ENCODE measurements at regions not wholly inside any gene's neighbourhood (a gene's known extent, or its start where the extent isn't known, plus 50 kb on each side); places are given as distances from the start of the nearest gene placed in this dataset.

DNA sequence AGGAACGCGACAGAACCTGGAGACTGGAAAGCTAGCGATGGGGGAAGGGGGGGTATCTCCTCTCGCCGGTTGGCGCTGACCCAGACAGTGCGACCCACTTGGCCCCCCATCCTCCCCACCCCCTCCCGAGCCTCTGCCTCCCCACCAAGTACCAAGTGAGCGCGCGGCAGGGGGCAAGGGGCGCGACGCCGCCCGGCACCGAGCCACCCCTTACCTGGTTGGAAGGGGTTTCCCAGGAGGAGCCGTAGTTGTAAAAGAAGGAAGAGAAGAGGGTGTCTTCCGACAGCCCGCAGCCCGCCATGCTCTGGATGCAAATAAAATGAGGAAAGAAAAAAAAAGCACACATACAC lies 112.2 kb downstream of the DHX15 start:
- peak overlapping the region in 8 of 10 donors; percentile 8 to 73 (median 58) for H3K27ac ChIP-seq
- peaks cover 0 to 76% (median 21%) of the 10 kb centered on the region in 7 donors for H3K27me3 ChIP-seq
- ATAC-seq (peak in 1 of 8 donors; percentile 40), DNase-seq (peak; percentile 13 to 22)
- TF ChIP-seq, protein P1, sequence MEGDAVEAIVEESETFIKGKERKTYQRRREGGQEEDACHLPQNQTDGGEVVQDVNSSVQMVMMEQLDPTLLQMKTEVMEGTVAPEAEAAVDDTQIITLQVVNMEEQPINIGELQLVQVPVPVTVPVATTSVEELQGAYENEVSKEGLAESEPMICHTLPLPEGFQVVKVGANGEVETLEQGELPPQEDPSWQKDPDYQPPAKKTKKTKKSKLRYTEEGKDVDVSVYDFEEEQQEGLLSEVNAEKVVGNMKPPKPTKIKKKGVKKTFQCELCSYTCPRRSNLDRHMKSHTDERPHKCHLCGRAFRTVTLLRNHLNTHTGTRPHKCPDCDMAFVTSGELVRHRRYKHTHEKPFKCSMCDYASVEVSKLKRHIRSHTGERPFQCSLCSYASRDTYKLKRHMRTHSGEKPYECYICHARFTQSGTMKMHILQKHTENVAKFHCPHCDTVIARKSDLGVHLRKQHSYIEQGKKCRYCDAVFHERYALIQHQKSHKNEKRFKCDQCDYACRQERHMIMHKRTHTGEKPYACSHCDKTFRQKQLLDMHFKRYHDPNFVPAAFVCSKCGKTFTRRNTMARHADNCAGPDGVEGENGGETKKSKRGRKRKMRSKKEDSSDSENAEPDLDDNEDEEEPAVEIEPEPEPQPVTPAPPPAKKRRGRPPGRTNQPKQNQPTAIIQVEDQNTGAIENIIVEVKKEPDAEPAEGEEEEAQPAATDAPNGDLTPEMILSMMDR (IDR thresholded peaks at IDR 0.05) = no peak
- peak overlapping the region; percentile 52 to 79 (median 68) for H3K4me3 ChIP-seq
- peaks cover 0 to 38% (median 22%) of the 10 kb centered on the region in 9 donors for H3K4me1 ChIP-seq
- H3K9me3 ChIP-seq = no peaks in the 10 kb centered on the region
- intact Hi-C loops (cut with DNase I) = loop anchor here in 2 of 10 donors (2.0 to 5.0 kb wide), 2 partner anchors 79 to 110 kb away; partner anchors contain the start of gene DHX15 (in 1 of the 2)
- 0 to 2% methylated on average over 21 of the region's 21 CpGs for WGBS, 2 donors
- H3K36me3 ChIP-seq = no peaks in the 10 kb centered on the region

DNA sequence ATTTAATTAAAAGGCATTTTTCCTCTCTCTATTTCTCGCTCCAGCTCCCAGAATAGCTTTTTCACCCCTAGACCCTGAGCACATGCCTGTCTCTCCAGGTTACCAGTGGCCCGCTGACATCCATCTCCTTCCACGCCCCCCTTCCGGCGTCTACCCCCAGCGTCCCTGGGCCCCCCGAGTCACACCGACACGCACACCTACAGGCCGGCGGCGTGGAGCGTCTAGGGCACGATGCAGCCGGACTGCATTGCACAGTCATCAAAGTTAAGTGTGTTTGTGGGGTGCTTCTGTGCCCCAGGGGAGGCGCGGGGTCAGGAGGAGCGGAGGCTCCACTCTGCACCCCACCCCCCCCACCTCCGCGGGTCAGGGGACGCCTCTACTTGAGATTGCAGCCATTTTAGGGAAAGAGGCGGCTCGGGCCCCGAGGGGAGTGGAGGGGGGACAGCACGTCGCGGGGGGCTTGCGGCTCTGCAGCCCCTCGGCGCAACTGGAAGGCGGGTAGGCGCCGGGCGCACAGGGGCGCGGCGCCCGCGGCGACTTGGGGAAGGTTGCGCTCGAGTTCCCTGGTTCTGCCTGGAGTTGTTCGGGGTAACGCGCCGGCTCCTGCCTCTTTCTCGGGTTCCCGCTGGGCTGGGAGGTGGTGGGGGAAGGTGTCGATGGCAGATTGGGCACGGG lies 112.7 kb downstream of the DHX15 start:
- DNase-seq (peak; percentile 11 to 14), ATAC-seq (peak in 4 of 8 donors; percentile 1 to 27 (median 8))
- Histone ChIP-seq H3K4me3 (peak overlapping the region; percentile 52 to 79 (median 68)), H3K36me3 (no peaks in the 10 kb centered on the region), H3K4me1 (peaks cover 0 to 38% (median 22%) of the 10 kb centered on the region in 9 donors), H3K27me3 (peaks cover 0 to 81% (median 19%) of the 10 kb centered on the region in 7 donors), H3K9me3 (no peaks in the 10 kb centered on the region), H3K27ac (peak overlapping the region in 7 of 10 donors; percentile 20 to 68 (median 62))
- TF ChIP-seq, protein P1 (IDR thresholded peaks at IDR 0.05) = no peak
- WGBS, 2 donors = 0 to 1% methylated on average over 50 of the region's 50 CpGs
- intact Hi-C loops (cut with DNase I) = loop anchor here in 2 of 10 donors (2.0 to 5.0 kb wide), 2 partner anchors 79 to 111 kb away; partner anchors contain the start of gene DHX15 (in 1 of the 2)

- Histone ChIP-seq H3K4me3 (peak overlapping the region; percentile 52 to 79 (median 68)), H3K9me3 (no peaks in the 10 kb centered on the region), H3K27ac (peak overlapping the region in 9 of 10 donors; percentile 47 to 68 (median 62)), H3K36me3 (no peaks in the 10 kb centered on the region), H3K27me3 (peaks cover 0 to 83% (median 18%) of the 10 kb centered on the region in 7 donors), H3K4me1 (peaks cover 0 to 38% (median 22%) of the 10 kb centered on the region in 9 donors)
- TF ChIP-seq, protein P1 (IDR thresholded peaks at IDR 0.05) = peak in 1 of 9 donors; percentile 3
- peak; percentile 25 to 30 for DNase-seq
- 1% methylated on average over 88 to 90 of the region's 90 CpGs for WGBS, 2 donors
- peak; percentile 12 to 36 (median 17) for ATAC-seq
- intact Hi-C loops (cut with DNase I) = loop anchor here in 1 of 10 donors (5.0 kb wide), 1 partner anchor 111 kb away; the partner anchor contains the start of gene DHX15
Measured at GRCh38 chr4:24470666-24471485, 113.5 kb downstream of the DHX15 start.

GRCh38 chr4:24468071-24468470 lies 116.3 kb downstream of the DHX15 start:
- Histone ChIP-seq H3K4me3 (no peak overlapping the region), H3K9me3 (no peaks in the 10 kb centered on the region), H3K27me3 (peaks cover 0 to 65% (median 22%) of the 10 kb centered on the region in 7 donors), H3K27ac (no peak overlapping the region), H3K36me3 (no peaks in the 10 kb centered on the region), H3K4me1 (peaks cover 0 to 29% (median 21%) of the 10 kb centered on the region in 9 donors)
- no peak for DNase-seq
- TF ChIP-seq, protein P1 (IDR thresholded peaks at IDR 0.05) = no peak
- ATAC-seq = no peak
- 87 to 89% methylated on average over 5 of the region's 5 CpGs for WGBS, 2 donors
- intact Hi-C loops (cut with DNase I) = no loop called here
